Gastrocnemius medialis (tissue), 4 donors: ENCODE measurements at regions not wholly inside any gene's neighbourhood (a gene's known extent, or its start where the extent isn't known, plus 50 kb on each side); places are given as distances from the start of the nearest gene placed in this dataset.
A peak's percentile ranks its signal among the peaks of the same experiment; 100 is the strongest.
"Not testable (repeated sequence)": the region's sequence is repeated elsewhere in the genome, so short reads cannot be mapped to it uniquely, and the experiment has no call there.

Experiments used
- ATAC-seq, 2 donors: fragments of 150-250 bp; one replicate each; pipeline ENCODE4 v1.9.1; 2016
- DNase-seq, 2 donors: peaks; one replicate each; pipeline ENCODE4 v3.0.0-alpha.2; 2019
- H3K27ac ChIP-seq, 4 donors: fragments of 200-600 bp; sonication (generic); 1 replicate in 1 of 4; 2 replicates in 3 of 4; pipeline ENCODE4 v1.5.1; 2016 to 2018; ENCODE audit warnings: mild to moderate bottlenecking in 2 of 4, moderate library complexity in 1 of 4
- H3K27me3 ChIP-seq, 3 donors: fragments of 200-600 bp; sonication (generic) in 2 of 3; 1 replicate in 1 of 3; 2 replicates in 2 of 3; pipeline versions ENCODE4 v1.5.1 to v1.6.0; 2016 to 2019; ENCODE audit warnings: mild to moderate bottlenecking in 1 of 3, moderate library complexity in 1 of 3
- H3K36me3 ChIP-seq, 2 donors: fragments of 200-600 bp; sonication (generic) in 1 of 2; one replicate each; pipeline ENCODE4 v1.5.1; 2017 to 2018
- H3K4me1 ChIP-seq, 2 donors: fragments of 200-600 bp; sonication (generic) in 1 of 2; one replicate each; pipeline ENCODE4 v1.5.1; 2016 to 2017; ENCODE audit warnings: mild to moderate bottlenecking in 2 of 2
- H3K4me3 ChIP-seq, 4 donors: fragments of 200-600 bp; sonication (generic) in 3 of 4; 1 replicate in 1 of 4; 2 replicates in 3 of 4; pipeline ENCODE4 v1.5.1; 2016 to 2019; ENCODE audit warnings: mild to moderate bottlenecking in 2 of 4
- H3K9me3 ChIP-seq, 3 donors: fragments of 200-600 bp; sonication (generic) in 2 of 3; 1 replicate in 1 of 3; 2 replicates in 2 of 3; pipeline ENCODE4 v1.5.1; 2016 to 2019
- CTCF ChIP-seq, 5 experiments: fragments of 450-650 bp in 3 of 5; fragments of 200-600 bp in 2 of 5; sonication (generic) in 2 of 5; IDR thresholded peaks in 4 of 5; conservative IDR thresholded peaks in 1 of 5; 1 replicate in 4 of 5; 2 replicates in 1 of 5; pipeline ENCODE4 v1.5.1; 2016 to 2019; ENCODE audit warnings: antibody characterized with exemption in 5 of 5, mild to moderate bottlenecking in 3 of 5, moderate library complexity in 3 of 5
- POLR2A ChIP-seq, 2 donors: fragments of 450-650 bp; IDR thresholded peaks; one replicate each; pipeline ENCODE4 v1.6.1; 2017; ENCODE audit warnings: antibody characterized with exemption in 2 of 2, mild to moderate bottlenecking in 2 of 2, moderate library complexity in 2 of 2
- in situ Hi-C, 4 donors: fragments of 200-750 bp; cut with MboI; loops; one replicate each; pipeline versions ENCODE4 v1.15.0 to v1.8.0; 2017; ENCODE audit warnings: low sequenced_read_pairs in 4 of 4
- intact Hi-C: fragments of 100-400 bp; cut with DNase I; formaldehyde crosslinking; loops from one replicate; pipeline ENCODE4 v1.15.1; 2023; ENCODE audit warnings: low total_unique reads

GRCh38 chr11:129750343-129751292, 65.0 kb upstream of the TMEM45B start:
- H3K9me3 ChIP-seq = no peaks in the 10 kb centered on the region
- intact Hi-C loops = loop anchor here (2.0 kb wide), 1 partner anchor 634 kb away; no protein-coding TSS in a partner anchor
- H3K27me3 ChIP-seq = no peaks in the 10 kb centered on the region

DNA sequence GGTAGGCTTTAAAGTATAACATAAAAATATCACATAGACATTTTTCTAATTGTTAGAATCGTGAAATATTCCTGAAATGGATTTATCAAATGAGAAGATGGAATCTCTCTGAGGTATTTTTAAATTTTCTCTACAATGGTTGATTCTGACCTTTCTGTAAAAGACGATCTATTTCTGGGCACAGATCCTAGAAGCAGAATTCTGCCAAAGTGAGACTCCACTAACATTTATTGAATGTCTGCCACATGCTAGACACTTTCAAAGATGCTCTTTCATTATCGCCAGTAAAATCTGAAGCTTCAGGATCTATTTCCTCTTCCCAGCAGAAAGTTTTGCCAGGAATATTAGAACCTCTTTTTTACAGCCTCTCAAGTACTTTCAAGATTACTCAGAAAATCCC, 64.1 kb upstream of the TMEM45B start:
- no peaks in the 10 kb centered on the region for H3K9me3 ChIP-seq
- DNase-seq = no peak
- no peaks in the 10 kb centered on the region for H3K27me3 ChIP-seq
- in situ Hi-C loops (loop anchor here in 2 of 4 donors (10.0 to 25.0 kb wide), 2 partner anchors 387 to 639 kb away; no protein-coding TSS in a partner anchor), intact Hi-C loops (loop anchor here (2.0 kb wide), 1 partner anchor 635 kb away; no protein-coding TSS in a partner anchor)
- no peaks in the 10 kb centered on the region for H3K4me1 ChIP-seq
- no peak for TF ChIP-seq CTCF (IDR thresholded peaks at IDR 0.05 in 4 of 5, conservative IDR thresholded peaks at IDR 0.05 in 1 of 5)
- no peak for TF ChIP-seq POLR2A (IDR thresholded peaks at IDR 0.05)
- H3K4me3 ChIP-seq = no peak overlapping the region
- H3K36me3 ChIP-seq = no peaks in the 10 kb centered on the region
- no peak for ATAC-seq
- H3K27ac ChIP-seq = no peak overlapping the region

More at GRCh38 chr11:129750343-129751292, 65.0 kb upstream of the TMEM45B start:
- Histone ChIP-seq H3K36me3 (no peaks in the 10 kb centered on the region), H3K27ac (no peak overlapping the region), H3K4me3 (peak overlapping the region in 2 of 4 donors; percentile 13 to 27), H3K4me1 (no peaks in the 10 kb centered on the region)
- ATAC-seq (peak; percentile 74 to 82), DNase-seq (peak; percentile 25 to 37)
- TF ChIP-seq CTCF (IDR thresholded peaks at IDR 0.05 in 4 of 5, conservative IDR thresholded peaks at IDR 0.05 in 1 of 5) (peak; percentile 87 to 98 (median 94)), POLR2A (IDR thresholded peaks at IDR 0.05) (no peak)
- in situ Hi-C loops = loop anchor here in 2 of 4 donors (10.0 to 25.0 kb wide), 2 partner anchors 386 to 638 kb away; no protein-coding TSS in a partner anchor

DNA sequence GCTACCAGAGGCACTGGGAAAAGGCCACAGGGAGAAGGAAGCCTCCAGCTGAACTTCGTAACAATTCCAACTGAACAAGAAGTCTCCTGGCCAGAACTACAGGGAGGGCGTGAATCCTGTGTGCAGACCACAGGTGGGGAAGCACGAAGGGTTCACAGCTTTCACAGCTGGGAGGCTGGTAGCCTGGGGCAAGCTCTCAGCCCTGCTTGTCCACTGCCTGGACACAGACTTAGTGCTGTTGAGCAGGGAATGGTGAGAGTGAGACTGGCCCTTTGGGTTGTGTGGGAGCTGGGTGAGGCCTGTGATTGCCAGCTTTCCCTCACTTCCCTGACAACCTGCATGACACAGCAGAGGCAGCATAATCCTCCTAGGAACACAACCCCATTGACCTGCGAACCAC, 52.1 kb upstream of the TMEM45B start:
- in situ Hi-C loops = loop anchor here in 1 of 4 donors (25.0 kb wide), 1 partner anchor 651 kb away; no protein-coding TSS in a partner anchor
- H3K9me3 ChIP-seq, H3K27me3 ChIP-seq, H3K4me1 ChIP-seq, ATAC-seq, H3K4me3 ChIP-seq, intact Hi-C loops, H3K36me3 ChIP-seq, H3K27ac ChIP-seq, DNase-seq: not testable (repeated sequence)

GRCh38 chr11:129764204-129764603, 51.4 kb upstream of the TMEM45B start:
- intact Hi-C loops, H3K36me3 ChIP-seq, H3K9me3 ChIP-seq, H3K27ac ChIP-seq, H3K4me3 ChIP-seq, DNase-seq, H3K4me1 ChIP-seq, ATAC-seq, H3K27me3 ChIP-seq: not testable (repeated sequence)
- in situ Hi-C loops = loop anchor here in 1 of 4 donors (25.0 kb wide), 1 partner anchor 652 kb away; no protein-coding TSS in a partner anchor
